WERI-Rb-1 (cell line): ENCODE measurements at regions not wholly inside any gene's neighbourhood (a gene's known extent, or its start where the extent isn't known, plus 50 kb on each side); places are given as distances from the start of the nearest gene placed in this dataset.

Experiments used
- DNase-seq: peaks from one replicate; pipeline ENCODE4 v3.0.0-alpha.2; 2020
- H3K27ac ChIP-seq: fragments of 250-450 bp; sonication (Bioruptor Pico); 2 replicates; pipeline ENCODE4 v1.5.1; 2020; ENCODE audit warnings: mild to moderate bottlenecking, moderate library complexity
- H3K27me3 ChIP-seq: fragments of 250-450 bp; sonication (Bioruptor Pico); 2 replicates; pipeline ENCODE4 v1.5.1; 2021; ENCODE audit warnings: mild to moderate bottlenecking, low read depth, moderate library complexity; ENCODE audit not compliant: insufficient read depth, severe bottlenecking
- H3K36me3 ChIP-seq: fragments of 250-450 bp; sonication (Bioruptor Pico); 2 replicates; pipeline ENCODE4 v1.5.1; 2020; ENCODE audit warnings: mild to moderate bottlenecking, moderate library complexity
- H3K4me3 ChIP-seq: 2 replicates; pipeline ENCODE4 v1.5.1; 2011; ENCODE audit warnings: low read depth, mild to moderate bottlenecking, control low read depth, low read length
- H3K9me3 ChIP-seq: fragments of 250-450 bp; sonication (Bioruptor Pico); 2 replicates; pipeline ENCODE4 v1.5.1; 2021; ENCODE audit warnings: mild to moderate bottlenecking, moderate library complexity; ENCODE audit not compliant: severe bottlenecking
- TF ChIP-seq, protein P1 (sequence below): IDR thresholded peaks from 2 replicates; pipeline ENCODE4 v1.5.1; 2011; ENCODE audit warnings: low read depth, mild to moderate bottlenecking, control low read depth, inconsistent platforms, low read length

DNA sequence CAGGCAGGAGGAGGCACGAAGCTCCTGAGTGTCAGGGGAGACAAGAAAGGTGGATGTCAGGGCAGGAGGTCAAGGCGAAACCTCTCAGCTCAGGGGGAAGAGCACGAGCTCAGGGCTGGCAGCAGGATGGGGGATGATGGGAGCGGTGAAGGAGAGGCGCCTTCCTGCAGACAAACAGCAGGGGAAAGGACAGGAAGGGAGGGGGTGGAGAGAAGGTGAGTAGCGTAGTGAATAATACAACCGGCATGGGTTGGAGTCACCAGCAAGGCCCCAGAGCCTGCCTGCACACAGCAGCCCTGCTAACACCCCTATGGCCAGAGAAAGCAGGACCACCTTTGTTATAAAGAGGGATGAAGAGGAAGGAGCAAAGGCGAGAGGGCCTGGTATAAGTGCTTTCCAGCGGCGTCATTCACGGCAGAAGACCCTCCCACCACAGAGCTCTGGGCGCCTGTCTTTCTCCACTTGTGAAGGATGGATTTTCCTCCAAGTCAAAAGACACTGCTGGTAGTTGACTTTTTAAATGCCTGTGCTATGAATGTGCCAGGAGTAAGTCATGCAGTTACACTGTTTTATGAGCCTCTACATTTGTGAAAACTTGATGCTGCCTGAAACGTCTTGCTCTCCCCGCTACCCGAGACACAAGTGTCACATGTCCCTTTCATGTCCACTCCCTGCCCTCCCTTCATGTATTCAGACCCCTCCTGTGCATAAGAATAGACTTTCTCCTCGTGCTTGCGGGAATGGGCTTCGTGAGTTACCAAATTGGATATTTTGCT lies 84.8 kb upstream of the IRX1 start:
- H3K27me3 ChIP-seq, result peaks cover 79% of the 10 kb centered on the region
- DNase-seq, result no peak
- no peaks in the 10 kb centered on the region for H3K36me3 ChIP-seq
- TF ChIP-seq, protein P1, sequence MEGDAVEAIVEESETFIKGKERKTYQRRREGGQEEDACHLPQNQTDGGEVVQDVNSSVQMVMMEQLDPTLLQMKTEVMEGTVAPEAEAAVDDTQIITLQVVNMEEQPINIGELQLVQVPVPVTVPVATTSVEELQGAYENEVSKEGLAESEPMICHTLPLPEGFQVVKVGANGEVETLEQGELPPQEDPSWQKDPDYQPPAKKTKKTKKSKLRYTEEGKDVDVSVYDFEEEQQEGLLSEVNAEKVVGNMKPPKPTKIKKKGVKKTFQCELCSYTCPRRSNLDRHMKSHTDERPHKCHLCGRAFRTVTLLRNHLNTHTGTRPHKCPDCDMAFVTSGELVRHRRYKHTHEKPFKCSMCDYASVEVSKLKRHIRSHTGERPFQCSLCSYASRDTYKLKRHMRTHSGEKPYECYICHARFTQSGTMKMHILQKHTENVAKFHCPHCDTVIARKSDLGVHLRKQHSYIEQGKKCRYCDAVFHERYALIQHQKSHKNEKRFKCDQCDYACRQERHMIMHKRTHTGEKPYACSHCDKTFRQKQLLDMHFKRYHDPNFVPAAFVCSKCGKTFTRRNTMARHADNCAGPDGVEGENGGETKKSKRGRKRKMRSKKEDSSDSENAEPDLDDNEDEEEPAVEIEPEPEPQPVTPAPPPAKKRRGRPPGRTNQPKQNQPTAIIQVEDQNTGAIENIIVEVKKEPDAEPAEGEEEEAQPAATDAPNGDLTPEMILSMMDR, result no peak
- H3K27ac ChIP-seq, result no peak overlapping the region
- no peak overlapping the region for H3K4me3 ChIP-seq
- H3K9me3 ChIP-seq, result peaks cover 10% of the 10 kb centered on the region

DNA sequence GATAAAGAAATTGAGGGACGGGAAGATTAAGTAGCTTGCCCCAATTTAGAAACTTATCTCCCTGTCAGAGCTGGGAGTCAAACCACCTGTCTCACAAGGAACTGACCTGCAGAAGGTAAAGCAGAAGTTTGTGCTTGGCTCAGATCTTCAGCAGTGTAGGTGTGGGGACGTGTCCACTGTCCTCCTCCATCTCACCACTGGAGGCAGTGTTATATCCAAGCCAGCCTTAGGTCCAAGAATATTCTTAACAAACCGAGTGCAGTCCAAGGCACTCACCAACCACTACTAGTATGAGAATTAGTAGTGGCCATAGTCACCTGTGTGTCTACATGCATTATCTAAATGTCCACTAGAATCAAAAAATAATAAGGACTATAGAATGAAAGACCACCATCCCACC lies 86.3 kb upstream of the IRX1 start:
- Histone ChIP-seq H3K36me3 (no peaks in the 10 kb centered on the region), H3K27me3 (peaks cover 69% of the 10 kb centered on the region), H3K9me3 (peaks cover 10% of the 10 kb centered on the region), H3K4me3 (no peak overlapping the region), H3K27ac (no peak overlapping the region)
- TF ChIP-seq, protein P1, result peak; percentile 65
- no peak for DNase-seq

DNA sequence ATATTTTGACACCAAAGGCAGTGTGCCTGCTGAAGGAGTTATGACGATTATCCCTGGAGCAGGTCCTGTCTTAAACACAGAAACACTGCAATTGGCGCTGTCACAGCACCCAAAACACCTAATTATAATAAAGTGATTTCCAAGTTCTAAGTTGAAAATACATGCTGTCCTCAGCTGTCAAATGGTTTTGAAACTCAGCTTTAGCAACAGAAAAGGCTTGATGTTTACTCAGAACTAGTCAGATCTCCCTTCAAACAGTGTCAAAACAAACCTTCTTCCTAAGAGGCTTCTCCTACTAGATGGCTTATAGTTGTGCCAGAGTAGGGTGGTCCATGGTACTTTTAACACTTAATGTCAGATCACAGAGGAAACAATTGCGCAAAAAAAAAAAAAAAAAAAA lies 87.2 kb upstream of the IRX1 start:
- DNase-seq, result no peak
- H3K36me3 ChIP-seq, result no peaks in the 10 kb centered on the region
- no peak overlapping the region for H3K4me3 ChIP-seq
- H3K27ac ChIP-seq, result no peak overlapping the region
- TF ChIP-seq, protein P1, result no peak
- H3K27me3 ChIP-seq, result peaks cover 65% of the 10 kb centered on the region
- peaks cover 10% of the 10 kb centered on the region for H3K9me3 ChIP-seq

GRCh38 chr5:3490957-3491507 lies 104.6 kb upstream of the IRX1 start:
- DNase-seq, result no peak
- peaks cover 5% of the 10 kb centered on the region for H3K9me3 ChIP-seq
- TF ChIP-seq, protein P1, result no peak
- H3K4me3 ChIP-seq, result no peak overlapping the region
- H3K36me3 ChIP-seq, result no peaks in the 10 kb centered on the region
- H3K27ac ChIP-seq, result no peak overlapping the region
- H3K27me3 ChIP-seq, result peaks cover 56% of the 10 kb centered on the region

- Histone ChIP-seq H3K27ac (peak overlapping the region; percentile 49), H3K4me3 (peak overlapping the region; percentile 23), H3K27me3 (peaks cover 67% of the 10 kb centered on the region), H3K9me3 (peaks cover 5% of the 10 kb centered on the region), H3K36me3 (no peaks in the 10 kb centered on the region)
- TF ChIP-seq, protein P1, result no peak
- peak; percentile 49 for DNase-seq
Observed at GRCh38 chr5:3489239-3489843, 106.3 kb upstream of the IRX1 start.
